ENCODE measurements at regions not wholly inside any gene's neighbourhood (a gene's known extent, or its start where the extent isn't known, plus 50 kb on each side); places are given as distances from the start of the nearest gene placed in this dataset.
"Not testable (repeated sequence)": the region's sequence is repeated elsewhere in the genome, so short reads cannot be mapped to it uniquely, and the experiment has no call there.

- Histone ChIP-seq H3K4me3 (ENCODE audit: low read length) (no peak overlapping the region), H3K9me3 (ENCODE audit: control insufficient read depth in 1 of 2, insufficient read depth in 1 of 2, low read length in 2 of 2) (peaks cover 4% of the 10 kb centered on the region in 2 experiments), H3K4me1 (ENCODE audit: insufficient read depth, low read length) (no peaks in the 10 kb centered on the region), H3K27me3 (ENCODE audit: control insufficient read depth in 1 of 2, insufficient read depth in 2 of 2, low read length in 2 of 2) (no peaks in the 10 kb centered on the region), H3K36me3 (ENCODE audit: insufficient read depth, low read length) (no peaks in the 10 kb centered on the region), H3K27ac (ENCODE audit: low read depth in 1 of 2, low read length in 2 of 2) (no peak overlapping the region)
- Mint-ChIP-seq H3K4me1 (ENCODE audit: low read depth) (no peaks in the 10 kb centered on the region), H3K36me3 (ENCODE audit: low read depth) (no peaks in the 10 kb centered on the region), H3K27me3 (no peaks in the 10 kb centered on the region), H3K9me3 (peaks cover 4% of the 10 kb centered on the region), H3K27ac (no peak overlapping the region), H3K4me3 (no peak overlapping the region)
- CTCF ChIA-PET: no interaction called here
- TF ChIP-seq, protein P1, sequence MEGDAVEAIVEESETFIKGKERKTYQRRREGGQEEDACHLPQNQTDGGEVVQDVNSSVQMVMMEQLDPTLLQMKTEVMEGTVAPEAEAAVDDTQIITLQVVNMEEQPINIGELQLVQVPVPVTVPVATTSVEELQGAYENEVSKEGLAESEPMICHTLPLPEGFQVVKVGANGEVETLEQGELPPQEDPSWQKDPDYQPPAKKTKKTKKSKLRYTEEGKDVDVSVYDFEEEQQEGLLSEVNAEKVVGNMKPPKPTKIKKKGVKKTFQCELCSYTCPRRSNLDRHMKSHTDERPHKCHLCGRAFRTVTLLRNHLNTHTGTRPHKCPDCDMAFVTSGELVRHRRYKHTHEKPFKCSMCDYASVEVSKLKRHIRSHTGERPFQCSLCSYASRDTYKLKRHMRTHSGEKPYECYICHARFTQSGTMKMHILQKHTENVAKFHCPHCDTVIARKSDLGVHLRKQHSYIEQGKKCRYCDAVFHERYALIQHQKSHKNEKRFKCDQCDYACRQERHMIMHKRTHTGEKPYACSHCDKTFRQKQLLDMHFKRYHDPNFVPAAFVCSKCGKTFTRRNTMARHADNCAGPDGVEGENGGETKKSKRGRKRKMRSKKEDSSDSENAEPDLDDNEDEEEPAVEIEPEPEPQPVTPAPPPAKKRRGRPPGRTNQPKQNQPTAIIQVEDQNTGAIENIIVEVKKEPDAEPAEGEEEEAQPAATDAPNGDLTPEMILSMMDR (IDR thresholded peaks at IDR 0.05): no peak
- intact Hi-C loops (cut with DNase I, micrococcal nuclease): no loop called here
- no peak for DNase-seq
- POLR2A ChIA-PET: no interaction called here
- no peak for ATAC-seq (ENCODE audit: poor library complexity)
Observed at GRCh38 chr10:57038531-57038930, 677.5 kb upstream of the ZWINT start.

- no peak overlapping the region for H3K27ac Mint-ChIP-seq
- ChIA-PET CTCF (no interaction called here), POLR2A (no interaction called here)
- Histone ChIP-seq H3K27me3 (ENCODE audit: control insufficient read depth in 1 of 2, insufficient read depth in 2 of 2, low read length in 2 of 2) (no peaks in the 10 kb centered on the region), H3K4me1 (ENCODE audit: insufficient read depth, low read length) (no peaks in the 10 kb centered on the region), H3K9me3 (ENCODE audit: control insufficient read depth in 1 of 2, insufficient read depth in 1 of 2, low read length in 2 of 2) (peaks cover 13 to 19% of the 10 kb centered on the region in 2 experiments), H3K27ac (ENCODE audit: low read depth in 1 of 2, low read length in 2 of 2) (no peak overlapping the region), H3K4me3 (ENCODE audit: low read length) (no peak overlapping the region), H3K36me3 (ENCODE audit: insufficient read depth, low read length) (no peaks in the 10 kb centered on the region)
- intact Hi-C loops (cut with DNase I, micrococcal nuclease): no loop called here
- H3K4me3 Mint-ChIP-seq: no peak overlapping the region
- H3K9me3 Mint-ChIP-seq: peaks cover 14% of the 10 kb centered on the region
- no peaks in the 10 kb centered on the region for H3K27me3 Mint-ChIP-seq
- H3K36me3 Mint-ChIP-seq (ENCODE audit: low read depth): no peaks in the 10 kb centered on the region
- DNase-seq (no peak), ATAC-seq (ENCODE audit: poor library complexity) (no peak)
- no peaks in the 10 kb centered on the region for H3K4me1 Mint-ChIP-seq (ENCODE audit: low read depth)
- TF ChIP-seq, protein P1 (IDR thresholded peaks at IDR 0.05): no peak
Observed at GRCh38 chr10:57035310-57035709, 674.3 kb upstream of the ZWINT start.

DNA sequence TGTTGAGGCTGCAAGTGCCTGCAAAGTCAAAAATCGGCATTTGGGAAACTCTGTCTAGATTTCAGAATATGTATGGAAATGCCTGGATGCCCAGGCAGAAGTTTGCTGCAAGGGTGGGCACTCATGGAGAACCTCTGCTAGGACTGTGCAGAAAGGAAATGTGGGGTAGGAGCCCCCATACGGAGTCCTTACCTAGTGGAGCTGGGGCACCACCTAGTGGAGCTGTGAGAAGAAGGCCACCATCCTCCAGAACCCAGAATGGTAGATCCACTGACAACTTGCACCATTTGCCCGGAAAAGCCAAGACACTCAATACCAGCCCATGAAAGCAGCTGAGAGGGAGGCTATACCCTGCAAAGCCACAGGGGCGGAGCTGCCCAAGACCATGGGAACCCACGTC, 671.2 kb upstream of the ZWINT start:
- H3K4me1 ChIP-seq (ENCODE audit: insufficient read depth, low read length); H3K27me3 Mint-ChIP-seq; ATAC-seq (ENCODE audit: poor library complexity); H3K4me1 Mint-ChIP-seq (ENCODE audit: low read depth); H3K4me3 Mint-ChIP-seq; H3K27ac Mint-ChIP-seq; DNase-seq; H3K36me3 Mint-ChIP-seq (ENCODE audit: low read depth); H3K27me3 ChIP-seq (ENCODE audit: control insufficient read depth in 1 of 2, insufficient read depth in 2 of 2, low read length in 2 of 2); POLR2A ChIA-PET; H3K27ac ChIP-seq (ENCODE audit: low read depth in 1 of 2, low read length in 2 of 2); H3K4me3 ChIP-seq (ENCODE audit: low read length); intact Hi-C loops (cut with DNase I, micrococcal nuclease); CTCF ChIA-PET; H3K36me3 ChIP-seq (ENCODE audit: insufficient read depth, low read length): not testable (repeated sequence)
- H3K9me3 ChIP-seq (ENCODE audit: control insufficient read depth in 1 of 2, insufficient read depth in 1 of 2, low read length in 2 of 2): peaks cover 9 to 28% of the 10 kb centered on the region in 2 experiments
- H3K9me3 Mint-ChIP-seq: peaks cover 21% of the 10 kb centered on the region

- ATAC-seq (ENCODE audit: poor library complexity): no peak
- Mint-ChIP-seq H3K36me3 (ENCODE audit: low read depth) (no peaks in the 10 kb centered on the region), H3K27ac (no peak overlapping the region), H3K4me1 (ENCODE audit: low read depth) (no peaks in the 10 kb centered on the region), H3K4me3 (no peak overlapping the region), H3K9me3 (peaks cover 18% of the 10 kb centered on the region), H3K27me3 (no peaks in the 10 kb centered on the region)
- DNase-seq: no peak
- Histone ChIP-seq H3K9me3 (ENCODE audit: control insufficient read depth in 1 of 2, insufficient read depth in 1 of 2, low read length in 2 of 2) (peaks cover 9 to 28% of the 10 kb centered on the region in 2 experiments), H3K4me3 (ENCODE audit: low read length) (no peak overlapping the region), H3K36me3 (ENCODE audit: insufficient read depth, low read length) (no peaks in the 10 kb centered on the region), H3K27ac (ENCODE audit: low read depth in 1 of 2, low read length in 2 of 2) (no peak overlapping the region), H3K27me3 (ENCODE audit: control insufficient read depth in 1 of 2, insufficient read depth in 2 of 2, low read length in 2 of 2) (no peaks in the 10 kb centered on the region), H3K4me1 (ENCODE audit: insufficient read depth, low read length) (no peaks in the 10 kb centered on the region)
- intact Hi-C loops (cut with DNase I, micrococcal nuclease): no loop called here
- CTCF ChIA-PET: no interaction called here
- TF ChIP-seq, protein P1 (IDR thresholded peaks at IDR 0.05): no peak
- POLR2A ChIA-PET: no interaction called here
Observed at GRCh38 chr10:57031346-57031745, 670.3 kb upstream of the ZWINT start.

All from CD4-positive, alpha-beta T cell (primary cell).